ENCODE measurements at regions not wholly inside any gene's neighbourhood (a gene's known extent, or its start where the extent isn't known, plus 50 kb on each side); places are given as distances from the start of the nearest gene placed in this dataset.
A peak's percentile ranks its signal among the peaks of the same experiment; 100 is the strongest.
"Not testable (repeated sequence)": the region's sequence is repeated elsewhere in the genome, so short reads cannot be mapped to it uniquely, and the experiment has no call there.

DNA sequence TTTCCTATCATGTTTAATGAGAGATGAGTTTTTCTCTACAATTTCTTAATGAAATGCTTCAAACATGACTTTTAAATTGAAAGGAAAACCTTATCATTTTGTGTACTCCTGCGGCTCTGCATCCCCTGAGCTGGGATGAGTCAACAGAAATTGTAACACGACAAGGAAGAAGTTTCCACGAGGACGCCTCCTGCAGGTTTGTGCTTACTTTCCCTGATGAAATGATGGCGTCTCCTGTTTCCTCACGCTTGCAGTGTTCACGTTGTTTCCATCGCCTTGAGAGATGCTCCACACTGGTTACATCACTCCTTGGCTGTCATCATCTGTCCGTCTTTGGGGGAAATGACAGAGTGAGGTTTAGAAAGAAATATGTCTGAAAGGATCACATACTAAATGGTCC is 233.7 kb upstream of the ZFP64 start:
- no peak for DNase-seq

DNA sequence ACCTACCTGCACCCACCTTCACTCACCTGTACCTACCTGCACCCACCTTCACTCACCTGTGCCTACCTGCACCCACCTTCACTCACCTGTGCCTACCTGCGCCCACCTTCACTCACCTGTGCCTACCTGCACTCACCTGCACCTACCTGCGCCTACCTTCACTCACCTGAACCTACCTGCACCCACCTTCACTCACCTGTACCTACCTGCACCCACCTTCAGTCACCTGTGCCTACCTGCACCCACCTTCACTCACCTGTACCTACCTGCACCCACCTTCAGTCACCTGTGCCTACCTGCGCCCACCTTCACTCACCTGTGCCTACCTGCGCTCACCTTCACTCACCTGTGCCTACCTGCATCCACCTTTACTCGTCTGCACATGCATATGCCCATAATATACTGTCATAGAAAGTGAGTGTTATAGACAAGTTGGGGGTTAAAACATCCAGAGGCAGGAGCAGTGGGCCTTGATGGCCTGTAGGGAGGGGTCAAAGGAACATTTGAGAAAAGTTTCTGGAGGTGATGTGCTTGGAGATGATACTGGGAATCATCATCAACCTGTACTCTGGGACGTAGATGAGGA is 232.9 kb upstream of the ZFP64 start:
- not testable (repeated sequence) for DNase-seq

DNA sequence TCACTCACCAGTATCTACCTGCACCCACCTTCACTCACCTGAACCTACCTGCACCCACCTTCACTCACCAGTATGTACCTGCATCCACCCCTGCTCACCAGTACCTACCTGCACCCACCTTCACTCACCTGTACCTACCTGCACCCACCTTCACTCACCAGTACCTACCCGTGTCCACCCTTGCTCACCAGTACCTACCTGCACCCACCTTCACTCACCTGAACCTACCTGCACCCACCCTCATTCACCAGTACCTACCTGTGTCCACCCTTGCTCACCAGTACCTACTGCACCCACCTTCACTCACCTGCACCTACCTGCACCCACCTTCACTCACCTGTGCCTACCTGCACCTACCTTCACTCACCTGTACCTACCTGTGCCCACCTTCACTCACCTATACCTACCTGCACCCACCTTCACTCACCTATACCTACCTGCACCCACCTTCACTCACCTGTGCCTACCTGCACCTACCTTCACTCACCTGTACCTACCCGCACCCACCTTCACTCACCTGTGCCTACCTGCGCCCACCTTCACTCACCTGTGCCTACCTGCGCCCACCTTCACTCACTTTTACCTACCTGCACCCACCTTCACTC is 232.1 kb upstream of the ZFP64 start:
- not testable (repeated sequence) for DNase-seq

DNA sequence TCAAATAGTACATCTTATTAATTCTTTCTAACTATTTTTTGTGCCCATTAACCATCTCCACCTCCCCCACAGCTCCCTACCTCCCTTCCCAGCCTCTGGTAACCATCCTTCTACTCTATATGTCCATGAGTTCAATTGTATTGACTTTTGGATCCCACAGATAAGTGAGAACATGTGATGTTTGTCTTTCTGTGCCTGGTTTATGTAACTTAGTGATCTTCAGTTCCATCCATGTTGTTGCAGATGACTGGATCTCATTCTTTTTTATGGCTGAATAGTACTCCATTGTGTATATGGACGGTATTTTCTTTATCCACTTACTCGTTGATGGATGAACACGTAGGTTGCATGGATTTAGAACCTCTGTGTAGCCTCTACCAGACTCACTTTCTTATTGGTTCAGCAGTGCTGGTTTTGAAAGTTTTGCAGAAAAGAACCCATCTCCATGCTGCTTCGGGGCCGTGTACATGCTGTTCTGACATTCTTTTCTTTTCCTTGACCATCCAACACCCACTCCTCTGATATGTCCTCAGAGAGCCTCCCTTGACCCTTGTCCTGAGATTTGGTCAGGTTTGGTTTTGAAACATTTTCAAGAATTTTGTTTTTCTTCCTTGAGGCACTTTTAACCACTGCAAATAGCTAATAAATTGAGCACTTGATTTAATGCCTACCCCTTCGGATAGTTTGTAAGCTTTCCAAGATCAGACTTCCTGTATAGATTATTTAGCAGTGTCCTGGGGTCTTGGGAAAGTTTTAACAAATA is 231.2 kb upstream of the ZFP64 start:
- DNase-seq, result no peak

DNA sequence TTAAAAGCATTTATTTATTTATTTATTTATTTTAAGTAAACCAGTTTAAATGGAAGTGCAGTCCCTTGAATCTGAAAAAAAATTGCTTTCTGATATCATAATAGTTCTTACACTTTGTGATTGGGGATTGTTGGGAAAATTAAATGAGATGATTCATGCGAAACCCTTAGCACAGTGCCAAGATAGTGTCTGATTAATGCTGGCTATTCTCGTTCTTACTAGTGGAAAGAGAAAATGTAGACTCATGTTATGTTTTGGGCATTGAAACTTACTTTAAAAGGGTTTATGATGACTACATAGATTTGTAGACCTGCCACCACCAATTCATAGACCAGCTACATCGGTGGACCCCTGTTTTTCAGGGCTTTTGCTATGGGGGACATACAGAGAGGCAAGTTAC is 229.2 kb upstream of the ZFP64 start:
- DNase-seq, result no peak

DNA sequence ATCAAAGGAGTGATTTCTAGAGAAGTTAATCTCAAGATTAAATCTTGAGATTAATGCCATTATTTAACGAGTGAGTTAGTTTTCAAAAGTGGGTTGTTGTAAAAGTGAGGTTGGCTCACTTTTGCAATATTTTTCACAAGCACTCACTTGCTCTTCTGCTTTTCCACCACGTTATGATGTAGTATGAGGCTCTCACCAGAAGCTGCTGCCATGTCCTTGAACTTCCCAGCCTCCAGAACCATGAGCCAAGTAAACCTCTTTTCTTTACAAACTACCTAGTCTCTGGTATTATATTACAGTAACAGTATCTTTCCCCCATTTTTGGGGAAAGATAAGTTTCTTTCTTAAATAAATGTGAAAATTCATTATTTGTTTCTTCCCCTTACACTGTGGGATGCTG is 227.6 kb upstream of the ZFP64 start:
- DNase-seq, result peak in 1 of 5 experiments; percentile 33

DNA sequence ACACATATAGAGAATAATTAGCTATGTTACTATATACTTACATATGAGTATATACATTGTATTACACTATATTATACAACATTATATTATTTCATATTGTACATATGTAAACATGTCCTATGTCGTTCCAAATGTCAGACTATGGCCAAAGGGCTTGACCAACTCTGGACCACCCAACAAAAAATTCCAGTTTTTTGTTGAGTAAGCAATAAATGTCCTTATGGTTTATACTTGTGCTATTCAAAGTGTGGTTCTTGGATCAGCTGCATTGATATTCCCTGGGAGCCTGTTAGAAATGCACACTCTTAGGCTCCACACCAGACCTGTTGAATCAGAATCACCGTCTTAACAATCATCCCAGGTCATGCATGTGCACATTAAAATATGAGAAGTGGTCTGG is 225.4 kb upstream of the ZFP64 start:
- DNase-seq, result no peak

DNA sequence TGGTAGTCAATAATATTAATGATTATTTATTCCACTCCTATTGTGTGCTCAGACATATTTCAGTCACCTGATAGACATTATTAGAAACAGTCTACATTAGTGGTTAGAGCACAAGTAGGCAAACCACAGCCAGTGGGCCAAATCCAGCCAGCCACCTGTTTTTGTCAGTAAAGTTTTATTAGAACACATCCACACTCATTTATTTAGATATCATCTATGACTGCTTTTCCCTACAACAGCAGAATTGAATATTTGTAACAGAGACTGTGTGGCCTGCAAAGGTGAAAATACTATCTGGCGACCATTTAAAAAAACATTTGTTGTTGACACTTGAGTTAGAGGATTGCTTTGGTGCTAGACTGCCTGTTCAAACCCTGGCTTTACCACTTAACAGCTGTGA is 220.0 kb upstream of the ZFP64 start:
- DNase-seq, result no peak

DNA sequence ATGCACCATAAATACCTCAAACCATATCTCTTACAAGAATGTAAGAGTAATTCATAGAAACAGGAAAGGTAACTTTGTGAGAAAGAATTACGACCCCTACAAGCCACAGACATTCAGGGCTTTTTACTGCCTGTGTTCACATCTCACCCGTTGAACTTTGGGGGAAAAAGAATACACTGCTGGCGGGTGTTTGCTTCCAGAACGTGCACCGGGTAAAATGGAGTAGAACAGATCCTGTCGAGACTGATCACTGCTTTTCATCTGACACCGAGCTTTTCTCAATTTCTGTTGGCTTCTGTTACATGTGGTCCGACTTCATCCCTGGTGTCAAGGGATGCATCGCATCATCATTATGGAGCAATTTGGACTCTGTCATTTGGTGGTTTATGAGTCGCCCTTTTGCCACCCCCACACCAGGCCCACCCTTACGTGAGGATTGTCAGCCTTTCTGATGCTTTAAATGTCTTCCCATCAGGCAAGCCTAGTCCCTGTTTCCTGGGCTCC is 219.2 kb upstream of the ZFP64 start:
- DNase-seq, result no peak

DNA sequence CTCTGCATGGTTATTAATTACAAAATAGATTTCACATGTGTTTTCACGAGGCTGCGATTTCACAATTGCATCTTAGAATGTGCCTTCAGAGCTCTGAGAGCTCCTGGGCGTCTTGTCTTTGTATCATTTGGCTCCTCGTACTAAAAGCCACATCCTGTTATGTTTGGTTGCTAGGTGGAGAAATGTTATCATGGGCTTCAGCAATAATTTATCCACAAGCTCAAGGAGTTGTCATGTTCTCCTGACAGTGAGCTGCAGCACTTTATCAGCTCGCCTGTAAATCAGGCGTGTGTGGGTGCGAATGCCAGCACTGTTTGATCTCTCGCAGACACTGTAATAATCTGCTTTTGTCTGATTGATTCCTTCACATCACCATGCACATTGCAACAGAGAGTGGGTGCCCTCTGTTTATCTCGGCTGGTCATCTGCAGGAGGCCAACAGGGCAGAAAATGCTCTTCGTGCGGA is 218.6 kb upstream of the ZFP64 start:
- peak in 4 of 5 experiments; percentile 13 to 95 (median 53) for DNase-seq

DNA sequence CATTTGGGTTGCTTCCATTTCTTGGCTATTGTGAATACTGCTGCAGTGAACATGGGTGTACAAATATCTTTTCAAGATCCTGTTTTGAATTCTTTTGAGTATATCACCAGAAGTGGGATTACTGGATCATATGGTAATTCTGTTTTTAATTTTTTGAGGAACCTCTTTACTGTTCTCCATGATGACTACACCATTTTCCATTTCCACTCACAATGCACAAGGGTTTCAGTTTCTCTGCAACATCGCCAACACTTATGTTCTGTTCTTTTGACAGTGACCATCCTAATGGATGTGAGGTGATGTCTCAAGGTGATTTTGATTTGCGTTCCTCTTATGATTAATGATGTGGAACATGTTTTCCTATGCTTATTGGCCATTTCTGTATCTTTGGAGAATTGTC is 214.4 kb upstream of the ZFP64 start:
- DNase-seq, result no peak

DNA sequence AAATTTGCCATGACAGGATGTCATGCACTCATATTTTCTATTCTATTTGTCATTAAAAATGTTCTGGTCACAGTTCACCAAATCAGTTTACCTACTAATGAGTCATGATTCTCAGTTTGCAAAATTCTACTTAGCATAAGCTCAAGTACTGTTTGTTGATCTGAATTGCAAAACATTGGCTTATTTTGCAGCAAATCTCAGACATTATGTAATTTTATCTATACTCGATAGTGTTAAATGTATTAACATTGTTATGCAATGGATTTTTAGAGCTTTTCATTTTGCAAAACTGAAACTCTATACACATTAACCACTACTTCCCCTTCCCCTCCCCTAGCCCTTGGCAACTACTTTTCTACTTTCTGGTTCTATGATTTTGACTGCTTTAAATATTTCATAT is 213.8 kb upstream of the ZFP64 start:
- DNase-seq, result peak in 2 of 5 experiments; percentile 20 to 70

DNA sequence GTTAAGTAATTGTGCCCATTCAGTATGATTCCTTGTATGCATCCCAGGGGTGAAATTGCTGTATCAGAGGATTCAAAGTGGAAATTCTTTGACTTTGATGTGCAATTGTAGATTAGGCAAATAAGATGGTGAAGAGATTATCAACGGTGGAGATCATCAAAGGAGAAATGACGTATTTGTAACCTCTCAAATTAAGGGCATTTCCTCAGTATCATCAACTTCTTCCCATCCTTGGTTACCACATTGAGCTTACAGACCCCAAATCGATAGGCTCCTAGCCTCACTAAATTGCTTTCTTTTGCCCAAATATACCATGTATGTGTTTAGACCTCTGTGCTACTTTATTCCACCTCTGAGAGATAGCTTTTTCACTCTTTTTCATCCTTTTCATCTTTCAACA is 213.1 kb upstream of the ZFP64 start:
- DNase-seq, result peak in 2 of 5 experiments; percentile 22 to 45

DNA sequence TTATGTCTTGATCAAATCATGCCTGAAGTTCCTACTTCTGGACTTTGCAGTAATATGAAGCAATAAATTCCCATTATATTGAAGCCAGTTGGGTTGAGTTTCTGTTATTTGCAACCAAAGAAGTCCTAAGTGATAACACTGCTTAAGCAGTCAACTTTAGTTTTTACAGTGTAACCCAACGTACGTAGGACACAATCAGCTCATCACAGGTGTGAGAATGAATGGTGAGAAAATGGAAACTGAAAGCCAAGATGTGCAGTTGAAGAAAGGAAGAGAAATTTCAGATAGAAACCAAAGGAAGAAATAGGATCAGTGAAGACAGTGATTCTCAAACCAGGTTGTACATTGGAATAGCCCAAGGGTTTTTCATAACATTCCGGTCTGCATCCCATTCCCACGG is 211.4 kb upstream of the ZFP64 start:
- peak in 1 of 5 experiments; percentile 68 for DNase-seq

DNA sequence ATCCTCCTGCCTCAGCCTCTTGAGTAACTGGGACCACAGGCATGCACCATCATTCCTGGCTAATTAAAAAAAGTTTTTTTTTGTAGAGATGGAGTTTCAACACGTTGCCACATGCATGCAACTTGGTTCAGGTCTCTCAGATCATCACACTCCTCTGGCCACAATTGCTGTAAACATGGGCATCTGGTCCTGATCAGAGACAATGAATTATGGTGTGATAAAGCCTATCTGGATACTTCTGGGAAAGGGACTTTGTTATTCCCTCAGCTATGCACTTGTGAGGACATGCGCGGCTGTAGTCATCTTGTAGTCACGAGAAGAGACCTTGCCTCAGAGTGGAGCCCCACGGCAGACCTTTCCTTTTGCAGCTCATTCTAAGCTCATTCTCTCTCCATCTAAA is 210.9 kb upstream of the ZFP64 start:
- no peak for DNase-seq

DNA sequence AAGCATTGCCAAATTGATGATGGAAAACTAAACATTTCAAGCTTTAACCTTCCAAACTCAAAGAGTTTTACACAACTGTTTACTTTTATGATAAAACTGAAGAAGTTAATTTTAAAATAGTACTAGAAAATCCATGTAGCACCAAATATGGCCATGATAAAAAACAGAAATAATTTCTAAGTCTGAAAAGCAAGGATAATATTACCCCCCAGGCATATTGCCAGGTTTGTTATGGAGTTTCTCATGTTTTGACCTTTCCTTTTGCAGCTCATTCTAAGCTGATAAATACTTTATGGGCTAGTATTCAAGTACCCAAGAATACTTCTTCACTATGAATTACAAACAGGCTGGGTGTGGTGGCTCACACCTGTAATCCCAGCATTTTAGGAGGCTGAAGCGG is 209.9 kb upstream of the ZFP64 start:
- DNase-seq, result no peak

DNA sequence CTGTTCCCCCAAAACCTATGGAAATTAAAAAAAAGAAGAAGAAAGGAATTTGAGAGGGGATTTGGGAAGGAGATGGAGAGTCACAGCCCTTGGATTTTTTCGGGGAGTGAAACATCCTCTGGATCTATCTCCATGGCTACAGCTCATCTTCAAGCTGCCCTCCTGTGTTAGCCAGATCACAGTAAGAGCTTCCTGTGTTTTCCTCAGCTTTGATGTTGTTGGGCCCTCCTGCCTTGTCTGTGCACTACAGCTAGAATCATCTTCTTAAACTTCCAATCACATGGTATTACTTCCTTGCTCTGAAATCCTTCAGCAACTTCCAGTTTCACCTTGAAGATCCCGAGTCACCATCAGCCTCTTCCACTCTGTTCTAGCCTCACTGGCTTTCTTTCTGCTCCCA is 207.8 kb upstream of the ZFP64 start:
- no peak for DNase-seq

DNA sequence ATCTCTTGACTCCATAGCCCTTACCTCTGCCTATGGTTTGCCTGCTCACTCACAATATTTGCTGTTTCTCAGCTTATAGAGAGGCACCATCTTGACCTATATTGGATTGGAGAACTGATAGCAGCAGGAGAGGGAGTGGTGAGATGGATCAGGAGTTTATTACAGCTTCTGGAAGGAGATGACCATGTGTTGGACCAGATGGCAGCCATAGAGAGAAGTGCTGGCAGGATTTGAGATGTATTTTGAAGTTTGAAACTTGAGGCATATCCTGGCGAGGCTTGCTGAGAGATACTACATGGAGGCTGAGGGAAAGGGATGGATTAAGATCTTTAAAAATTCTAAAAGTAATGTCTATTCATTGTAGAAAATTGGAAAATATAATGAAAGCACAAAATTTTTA is 198.0 kb upstream of the ZFP64 start:
- DNase-seq, result no peak

DNA sequence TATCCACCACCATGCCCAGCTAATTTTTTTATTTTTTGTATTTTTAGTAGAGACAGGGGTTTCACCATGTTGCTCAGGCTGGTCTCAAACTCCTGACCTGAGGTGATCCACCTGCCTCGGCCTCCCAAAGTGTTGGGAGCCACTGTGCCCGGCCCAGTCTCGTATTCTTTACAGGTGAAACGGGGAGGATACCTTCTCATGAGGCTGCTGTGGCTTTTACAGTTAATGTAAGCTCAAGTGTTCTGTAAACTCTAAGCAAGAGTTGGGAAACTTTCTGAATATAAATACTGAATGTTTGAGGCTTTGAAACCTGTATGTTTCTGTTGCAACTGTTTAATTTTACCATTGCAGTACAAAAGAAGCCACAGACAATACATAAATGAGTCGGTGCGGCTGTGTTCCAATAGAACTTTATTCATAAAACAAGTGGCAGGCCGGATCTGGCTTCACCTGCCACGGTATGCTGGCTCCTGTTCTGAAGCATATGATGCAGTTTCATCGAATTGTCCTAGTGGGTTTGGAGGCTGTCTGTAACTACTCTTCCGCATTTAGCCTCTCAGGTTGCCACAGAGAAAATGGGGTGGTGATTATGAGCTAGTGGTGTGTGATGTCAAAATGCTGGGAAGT is 192.5 kb upstream of the ZFP64 start:
- peak in 1 of 5 experiments; percentile 73 for DNase-seq

DNA sequence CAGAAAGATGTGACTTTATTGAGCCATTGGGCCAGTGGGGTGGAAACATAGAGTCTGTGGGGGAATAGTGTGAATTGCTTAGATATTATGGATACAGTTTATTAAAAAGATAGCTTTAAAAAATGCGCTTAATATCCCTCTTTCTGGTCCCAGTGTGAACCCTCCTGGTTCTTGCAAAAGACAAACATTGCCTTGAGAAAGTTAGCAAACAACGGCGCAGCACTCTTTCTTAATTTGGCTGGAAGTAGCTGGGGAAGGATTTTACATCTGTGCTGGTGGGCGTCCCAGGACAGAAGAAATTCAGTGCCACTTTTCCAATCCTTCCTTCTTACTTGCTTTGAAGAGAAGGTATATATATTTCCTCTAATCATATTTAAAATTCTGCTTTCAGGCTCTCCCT is 191.4 kb upstream of the ZFP64 start:
- no peak for DNase-seq

DNA sequence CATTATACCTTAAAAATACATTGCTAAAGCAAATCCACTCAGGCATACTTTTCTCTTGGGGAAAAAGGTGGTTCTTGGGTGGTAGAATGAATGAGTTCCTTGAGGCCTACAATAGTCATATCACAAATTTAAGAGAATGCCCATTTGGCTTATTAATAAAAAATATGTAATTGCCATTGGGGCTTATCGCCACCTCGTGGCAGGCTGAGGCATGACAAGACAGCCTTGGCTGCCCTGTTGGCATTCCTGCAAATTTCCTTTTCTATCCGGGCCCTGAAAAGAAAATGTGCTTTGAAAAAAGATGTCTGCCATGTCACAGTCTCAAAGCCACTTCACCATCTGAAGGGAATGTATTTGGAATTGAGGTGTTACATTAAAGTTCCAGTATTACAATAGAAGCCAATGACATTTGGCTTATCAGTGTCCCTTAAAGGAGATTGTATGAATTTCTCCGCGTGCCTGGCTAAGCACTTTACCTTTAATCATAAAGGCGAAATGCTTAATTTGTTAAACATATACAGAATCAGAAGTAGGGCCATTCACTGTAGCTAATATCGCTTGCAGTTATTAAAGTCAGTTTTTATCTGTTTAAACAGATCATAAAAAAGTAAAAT is 188.3 kb upstream of the ZFP64 start:
- DNase-seq, result peak in 2 of 5 experiments; percentile 4 to 13

DNA sequence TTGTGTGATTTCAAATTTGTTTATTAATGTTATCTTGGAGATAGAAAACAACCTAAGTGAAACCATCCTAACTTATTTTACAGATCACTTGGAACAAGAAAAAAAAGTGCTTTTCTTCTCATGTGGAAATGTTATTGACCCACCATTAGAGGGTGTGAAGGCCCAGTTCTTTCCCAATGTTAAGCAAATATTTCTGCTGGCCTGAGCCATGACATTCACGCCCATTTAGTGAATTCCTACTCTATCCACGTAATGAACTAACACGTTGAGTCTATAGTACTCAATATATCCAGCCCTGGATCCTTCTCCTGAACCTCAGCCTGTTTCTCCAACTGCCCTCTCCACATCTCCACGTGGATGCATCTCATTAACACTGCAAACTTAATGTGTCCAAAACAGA is 180.6 kb upstream of the ZFP64 start:
- no peak for DNase-seq

DNA sequence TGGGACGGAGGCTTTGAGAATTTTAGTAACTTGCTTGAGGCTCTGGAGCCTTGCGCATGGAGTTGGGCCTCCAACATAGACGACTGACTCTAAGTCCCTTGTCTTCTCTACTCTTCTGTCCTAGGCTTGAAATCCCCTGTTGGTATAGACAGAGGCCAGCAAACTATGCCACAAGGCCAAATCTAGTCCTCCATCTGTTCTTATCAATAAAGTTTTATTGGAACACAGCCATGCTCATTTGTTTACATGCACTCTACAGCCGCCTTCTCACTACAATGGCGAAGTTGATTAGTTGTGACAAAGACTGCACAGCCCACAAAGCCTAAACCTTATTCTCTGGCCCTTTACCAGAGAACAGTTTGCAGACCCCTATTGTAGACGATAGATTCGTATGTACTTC is 174.1 kb upstream of the ZFP64 start:
- DNase-seq, result no peak

Data from T-helper 2 cell (primary cell).